HCT116 (cell line): ENCODE measurements at regions not wholly inside any gene's neighbourhood (a gene's known extent, or its start where the extent isn't known, plus 50 kb on each side); places are given as distances from the start of the nearest gene placed in this dataset.

ENCODE experiments used
- ATAC-seq: fragments of 200-7000 bp; cut with Tn5 transposase; 2 replicates; pipeline ENCODE4 v1.9.1; 2020; ENCODE audit warnings: mild to moderate bottlenecking, moderate library complexity
- BruUV-seq: library from RNA; stranded (reverse); fragments of 400-500 nt; replicated peaks from 2 replicates; lab custom pipeline; 2021; lab: Mats Ljungman, UMichigan
- CTCF ChIA-PET: fragments of 300-600 bp; sonication (Branson Sonifier 250); formaldehyde crosslinking; loops from one replicate; lab custom pipeline; 2021; ENCODE audit warnings: antibody characterized with exemption; lab: Charles Lee
- POLR2A ChIA-PET: fragments of 300-600, 350-600 bp; sonication (Branson Sonifier 250); formaldehyde crosslinking; loops from one replicate; lab custom pipeline; 2021; ENCODE audit warnings: antibody characterized with exemption; lab: Charles Lee
- RAD21 ChIA-PET, 2 experiments: fragments of 300-600 bp; sonication (Branson Sonifier 250); formaldehyde crosslinking; loops; one replicate each; lab custom pipeline; 2023; ENCODE audit warnings: low total read pairs in 2 of 2; ENCODE audit not compliant: uncharacterized antibody in 2 of 2, unreplicated experiment in 2 of 2, low non-redundant PET in 1 of 2; lab: Charles Lee
- DNase-seq: peaks from one replicate; pipeline ENCODE4 v3.0.0-alpha.2; 2010; ENCODE audit warnings: low read depth, low spot score
- H2AFZ ChIP-seq: fragments of 200-600 bp; shearing (Covaris generic), sonication (generic); 2 replicates; pipeline ENCODE4 v1.6.1; 2017; ENCODE audit warnings: low read depth, mixed run types, mixed read lengths, antibody characterized with exemption, low read length; ENCODE audit not compliant: poor library complexity, severe bottlenecking
- H3K27ac ChIP-seq: 2 replicates; pipeline ENCODE4 v1.5.1; 2012; ENCODE audit warnings: low read depth, low read length
- H3K27me3 ChIP-seq: fragments of 200-600 bp; sonication (generic); 2 replicates; pipeline ENCODE4 v1.6.1; 2016; ENCODE audit warnings: mixed run types, low read length, mixed read lengths; ENCODE audit not compliant: insufficient read depth
- H3K36me3 ChIP-seq, 2 experiments: fragments of 200-500 bp in 1 of 2; fragments of 200-600 bp in 1 of 2; sonication (Bioruptor generic) in 1 of 2; sonication (generic) in 1 of 2; 2 replicates each; pipeline versions ENCODE4 v1.5.1 to v1.6.1; 2014 to 2016; ENCODE audit warnings: low read length in 2 of 2, inconsistent platforms in 1 of 2, mixed read lengths in 1 of 2, mixed run types in 1 of 2; ENCODE audit not compliant: insufficient read depth in 2 of 2, control insufficient read depth in 1 of 2
- H3K4me1 ChIP-seq, 2 experiments: fragments of 200-600 bp in 1 of 2; sonication (generic) in 1 of 2; 2 replicates each; pipeline versions ENCODE4 v1.5.1 to v1.6.1; 2012 to 2017; ENCODE audit warnings: low read length in 2 of 2, inconsistent platforms in 1 of 2, mild to moderate bottlenecking in 1 of 2, mixed read lengths in 1 of 2, mixed run types in 1 of 2, moderate library complexity in 1 of 2; ENCODE audit not compliant: insufficient read depth in 2 of 2, control insufficient read depth in 1 of 2
- H3K4me2 ChIP-seq: fragments of 200-600 bp; sonication (generic); 2 replicates; pipeline ENCODE4 v1.6.1; 2017; ENCODE audit warnings: mixed run types, low read length, mixed read lengths
- H3K4me3 ChIP-seq, 2 experiments: fragments of 200-600 bp in 1 of 2; sonication (generic) in 1 of 2; replicated peaks in 1 of 2; 2 replicates each; pipeline ENCODE4 v1.5.1; 2011 to 2016; ENCODE audit warnings: low read length in 2 of 2, control low read depth in 1 of 2, low read depth in 1 of 2, mild to moderate bottlenecking in 1 of 2, mixed read lengths in 1 of 2, mixed run types in 1 of 2
- H3K79me2 ChIP-seq: fragments of 200-600 bp; sonication (generic); 2 replicates; pipeline ENCODE4 v1.6.1; 2017; ENCODE audit warnings: mild to moderate bottlenecking, mixed run types, low read length, moderate library complexity, mixed read lengths; ENCODE audit not compliant: insufficient read depth
- H3K9ac ChIP-seq: fragments of 200-600 bp; sonication (generic); 2 replicates; pipeline ENCODE4 v1.6.1; 2016; ENCODE audit warnings: low read length, mixed read lengths
- H3K9me2 ChIP-seq: fragments of 200-600 bp; sonication (generic), shearing (Covaris generic); 2 replicates; pipeline ENCODE4 v1.6.1; 2017; ENCODE audit warnings: mixed run types, mild to moderate bottlenecking, moderate library complexity; ENCODE audit not compliant: insufficient read depth
- H3K9me3 ChIP-seq, 2 experiments: fragments of 200-500 bp in 1 of 2; fragments of 200-600 bp in 1 of 2; sonication (Bioruptor generic) in 1 of 2; sonication (generic) in 1 of 2; 2 replicates each; pipeline ENCODE4 v1.6.1; 2014 to 2017; ENCODE audit warnings: low read length in 2 of 2, mixed read lengths in 2 of 2, inconsistent platforms in 1 of 2, low read depth in 1 of 2, mild to moderate bottlenecking in 1 of 2, mixed run types in 1 of 2, moderate library complexity in 1 of 2; ENCODE audit not compliant: control insufficient read depth in 1 of 2, insufficient read depth in 1 of 2
- H4K20me1 ChIP-seq: fragments of 200-600 bp; sonication (generic), shearing (Covaris generic); 2 replicates; pipeline ENCODE4 v1.6.1; 2017; ENCODE audit warnings: mixed run types, mild to moderate bottlenecking, moderate library complexity; ENCODE audit not compliant: insufficient read depth
- CBX3 ChIP-seq: IDR thresholded peaks from 2 replicates; pipeline ENCODE4 v1.6.1; 2012; ENCODE audit warnings: low read depth
- CEBPB ChIP-seq: IDR thresholded peaks from 2 replicates; pipeline ENCODE4 v1.6.1; 2012; ENCODE audit warnings: low read depth
- ELF1 ChIP-seq: IDR thresholded peaks from 2 replicates; pipeline ENCODE4 v1.6.1; 2012; ENCODE audit warnings: low read depth, borderline replicate concordance
- EZH2 ChIP-seq: fragments of 200-600 bp; sonication (generic); IDR thresholded peaks from 2 replicates; pipeline ENCODE4 v1.6.1; 2017; ENCODE audit warnings: antibody characterized with exemption, mixed run types
- EZH2phosphoT487 ChIP-seq: fragments of 200-600 bp; IDR thresholded peaks from 2 replicates; pipeline ENCODE4 v1.6.1; 2018; ENCODE audit warnings: antibody characterized with exemption, borderline replicate concordance
- JUND ChIP-seq: IDR thresholded peaks from 2 replicates; pipeline ENCODE4 v1.6.1; 2012
- POLR2A ChIP-seq: IDR thresholded peaks from 2 replicates; pipeline ENCODE4 v1.7.0; 2011; ENCODE audit warnings: borderline replicate concordance; ENCODE audit not compliant: insufficient read depth, insufficient read length; ENCODE audit errors: extremely low read depth
- RAD21 ChIP-seq: IDR thresholded peaks from 2 replicates; pipeline ENCODE4 v1.6.1; 2012; ENCODE audit warnings: low read depth, mild to moderate bottlenecking
- SRF ChIP-seq: IDR thresholded peaks from 2 replicates; pipeline ENCODE4 v1.6.1; 2012; ENCODE audit warnings: low read depth
- ZNF274 ChIP-seq: fragments of 200-500 bp; sonication (Bioruptor generic); IDR thresholded peaks from 2 replicates; pipeline ENCODE4 v1.6.1; 2014; ENCODE audit warnings: mild to moderate bottlenecking, low read depth, low read length, inconsistent platforms
- intact Hi-C: fragments of 100-400 bp; cut with micrococcal nuclease; formaldehyde crosslinking; loops from 2 replicates; pipeline ENCODE4 v1.10.0; 2022
- TF ChIP-seq, protein P1 (sequence below): IDR thresholded peaks from 2 replicates; pipeline ENCODE4 v1.6.1; 2011; ENCODE audit warnings: mild to moderate bottlenecking, low read length, moderate library complexity; ENCODE audit not compliant: insufficient replicate concordance; ENCODE audit errors: extremely low read depth
- TF ChIP-seq, protein P2 (sequence below): IDR thresholded peaks from 2 replicates; pipeline ENCODE4 v1.6.1; 2012; ENCODE audit warnings: low read depth

DNA sequence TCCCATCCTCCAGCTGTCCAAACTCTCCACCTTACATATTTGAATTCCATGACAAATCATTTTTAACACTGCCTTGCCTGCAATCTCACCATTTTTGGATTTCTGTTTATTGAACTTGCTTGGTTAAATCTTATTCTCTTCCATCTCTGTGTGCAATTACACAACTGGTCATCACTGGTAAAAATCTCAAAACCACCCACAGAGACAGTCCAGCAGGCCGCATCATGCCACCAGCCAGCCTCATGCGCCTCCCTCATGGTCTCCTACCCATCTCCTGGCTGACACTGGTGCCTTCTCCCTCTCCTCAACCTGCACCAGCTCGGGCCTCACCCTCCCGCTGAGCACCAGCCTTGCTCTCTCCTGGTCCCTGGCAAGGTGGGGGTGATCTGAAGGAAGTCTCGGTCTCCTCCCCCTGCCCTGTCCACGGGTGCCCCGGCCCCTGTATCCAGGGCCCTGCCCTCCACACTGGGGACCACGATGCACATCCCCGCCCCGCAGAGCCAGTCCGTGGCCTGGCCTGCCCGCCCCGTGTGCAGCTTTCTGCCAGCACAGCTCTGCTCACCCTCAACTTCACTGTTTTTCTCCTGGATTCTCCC, 92.0 kb downstream of the THBS2 start:
- Histone ChIP-seq H3K9me2 (no peaks in the 10 kb centered on the region), H4K20me1 (no peaks in the 10 kb centered on the region), H3K4me1 (peaks cover 5 to 21% of the 10 kb centered on the region in 2 experiments; a peak in 3 of 4 replicates), H3K9ac (no peak overlapping the region), H3K4me2 (no peak overlapping the region), H3K79me2 (no peaks in the 10 kb centered on the region), H3K9me3 (no peaks in the 10 kb centered on the region), H3K36me3 (no peaks in the 10 kb centered on the region), H3K4me3 (no peak overlapping the region), H3K27ac (no peak overlapping the region), H2AFZ (no peak overlapping the region), H3K27me3 (no peaks in the 10 kb centered on the region)
- POLR2A ChIA-PET, result no interaction called here
- ATAC-seq, result no peak
- RAD21 ChIA-PET, result no interaction called here
- no peak for TF ChIP-seq EZH2
- no peak for TF ChIP-seq EZH2phosphoT487
- TF ChIP-seq SRF, result no peak
- no peak for TF ChIP-seq POLR2A
- no peak for TF ChIP-seq ZNF274
- TF ChIP-seq ELF1, result no peak
- TF ChIP-seq, protein P1, sequence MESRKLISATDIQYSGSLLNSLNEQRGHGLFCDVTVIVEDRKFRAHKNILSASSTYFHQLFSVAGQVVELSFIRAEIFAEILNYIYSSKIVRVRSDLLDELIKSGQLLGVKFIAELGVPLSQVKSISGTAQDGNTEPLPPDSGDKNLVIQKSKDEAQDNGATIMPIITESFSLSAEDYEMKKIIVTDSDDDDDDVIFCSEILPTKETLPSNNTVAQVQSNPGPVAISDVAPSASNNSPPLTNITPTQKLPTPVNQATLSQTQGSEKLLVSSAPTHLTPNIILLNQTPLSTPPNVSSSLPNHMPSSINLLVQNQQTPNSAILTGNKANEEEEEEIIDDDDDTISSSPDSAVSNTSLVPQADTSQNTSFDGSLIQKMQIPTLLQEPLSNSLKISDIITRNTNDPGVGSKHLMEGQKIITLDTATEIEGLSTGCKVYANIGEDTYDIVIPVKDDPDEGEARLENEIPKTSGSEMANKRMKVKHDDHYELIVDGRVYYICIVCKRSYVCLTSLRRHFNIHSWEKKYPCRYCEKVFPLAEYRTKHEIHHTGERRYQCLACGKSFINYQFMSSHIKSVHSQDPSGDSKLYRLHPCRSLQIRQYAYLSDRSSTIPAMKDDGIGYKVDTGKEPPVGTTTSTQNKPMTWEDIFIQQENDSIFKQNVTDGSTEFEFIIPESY, result no peak
- no peak for TF ChIP-seq CBX3
- no peak for TF ChIP-seq RAD21
- TF ChIP-seq, protein P2, sequence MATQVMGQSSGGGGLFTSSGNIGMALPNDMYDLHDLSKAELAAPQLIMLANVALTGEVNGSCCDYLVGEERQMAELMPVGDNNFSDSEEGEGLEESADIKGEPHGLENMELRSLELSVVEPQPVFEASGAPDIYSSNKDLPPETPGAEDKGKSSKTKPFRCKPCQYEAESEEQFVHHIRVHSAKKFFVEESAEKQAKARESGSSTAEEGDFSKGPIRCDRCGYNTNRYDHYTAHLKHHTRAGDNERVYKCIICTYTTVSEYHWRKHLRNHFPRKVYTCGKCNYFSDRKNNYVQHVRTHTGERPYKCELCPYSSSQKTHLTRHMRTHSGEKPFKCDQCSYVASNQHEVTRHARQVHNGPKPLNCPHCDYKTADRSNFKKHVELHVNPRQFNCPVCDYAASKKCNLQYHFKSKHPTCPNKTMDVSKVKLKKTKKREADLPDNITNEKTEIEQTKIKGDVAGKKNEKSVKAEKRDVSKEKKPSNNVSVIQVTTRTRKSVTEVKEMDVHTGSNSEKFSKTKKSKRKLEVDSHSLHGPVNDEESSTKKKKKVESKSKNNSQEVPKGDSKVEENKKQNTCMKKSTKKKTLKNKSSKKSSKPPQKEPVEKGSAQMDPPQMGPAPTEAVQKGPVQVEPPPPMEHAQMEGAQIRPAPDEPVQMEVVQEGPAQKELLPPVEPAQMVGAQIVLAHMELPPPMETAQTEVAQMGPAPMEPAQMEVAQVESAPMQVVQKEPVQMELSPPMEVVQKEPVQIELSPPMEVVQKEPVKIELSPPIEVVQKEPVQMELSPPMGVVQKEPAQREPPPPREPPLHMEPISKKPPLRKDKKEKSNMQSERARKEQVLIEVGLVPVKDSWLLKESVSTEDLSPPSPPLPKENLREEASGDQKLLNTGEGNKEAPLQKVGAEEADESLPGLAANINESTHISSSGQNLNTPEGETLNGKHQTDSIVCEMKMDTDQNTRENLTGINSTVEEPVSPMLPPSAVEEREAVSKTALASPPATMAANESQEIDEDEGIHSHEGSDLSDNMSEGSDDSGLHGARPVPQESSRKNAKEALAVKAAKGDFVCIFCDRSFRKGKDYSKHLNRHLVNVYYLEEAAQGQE, result no peak
- no peak for TF ChIP-seq CEBPB
- no peak for TF ChIP-seq JUND
- DNase-seq, result no peak
- intact Hi-C loops, result no loop called here
- CTCF ChIA-PET, result no interaction called here
- no TSS peak for BruUV-seq
